ENCODE measurements at regions not wholly inside any gene's neighbourhood (a gene's known extent, or its start where the extent isn't known, plus 50 kb on each side); places are given as distances from the start of the nearest gene placed in this dataset.

DNA sequence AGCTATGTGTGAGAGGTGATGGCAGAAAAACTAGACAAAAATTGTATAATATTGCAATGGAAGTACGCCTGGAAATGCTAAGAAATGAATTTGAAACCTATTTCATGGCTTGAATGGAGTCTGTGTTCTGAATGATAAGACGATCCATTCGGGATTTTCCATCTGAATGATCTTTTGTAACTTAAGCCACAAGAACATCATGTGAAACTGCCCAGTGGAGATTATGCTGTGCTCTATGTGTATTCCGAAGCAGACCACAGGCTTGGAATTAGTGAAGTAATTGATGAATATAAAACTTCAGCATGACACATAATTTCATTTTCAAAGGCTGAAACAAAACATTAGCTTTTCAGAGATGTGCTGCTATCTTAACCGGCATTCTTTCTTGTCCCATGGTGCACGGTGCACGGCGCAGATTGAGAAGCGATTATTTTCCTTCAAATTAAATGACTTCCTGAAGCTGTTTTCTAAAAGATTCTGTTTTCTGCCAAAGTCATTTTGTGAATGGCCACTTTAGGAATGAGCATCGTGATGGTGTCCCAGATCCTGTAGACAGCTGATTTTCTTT lies 652.9 kb downstream of the PLA2G4A start:
- no peak for DNase-seq (ENCODE audit: low read depth)
- in situ Hi-C loops (cut with HindIII; ENCODE audit: low sequenced_read_pairs) = no loop called here
- H3K4me3 ChIP-seq (ENCODE audit: low read depth, low read length) = no peak overlapping the region
- no peak for TF ChIP-seq CTCF (IDR thresholded peaks at IDR 0.05; ENCODE audit: low read depth, low read length, missing control alignments)

GRCh38 chr1:187490266-187490665 lies 661.5 kb downstream of the PLA2G4A start:
- TF ChIP-seq CTCF (IDR thresholded peaks at IDR 0.05; ENCODE audit: low read depth, low read length, missing control alignments) = no peak
- no peak for DNase-seq (ENCODE audit: low read depth)
- no peak overlapping the region for H3K4me3 ChIP-seq (ENCODE audit: low read depth, low read length)
- in situ Hi-C loops (cut with HindIII; ENCODE audit: low sequenced_read_pairs) = no loop called here

GRCh38 chr1:187491082-187491720 lies 662.5 kb downstream of the PLA2G4A start:
- in situ Hi-C loops (cut with HindIII; ENCODE audit: low sequenced_read_pairs) = no loop called here
- TF ChIP-seq CTCF (IDR thresholded peaks at IDR 0.05; ENCODE audit: low read depth, low read length, missing control alignments) = no peak
- H3K4me3 ChIP-seq (ENCODE audit: low read depth, low read length) = no peak overlapping the region
- peak; percentile 42 for DNase-seq (ENCODE audit: low read depth)

- in situ Hi-C loops (cut with HindIII; ENCODE audit: low sequenced_read_pairs) = no loop called here
- no peak for DNase-seq (ENCODE audit: low read depth)
- no peak overlapping the region for H3K4me3 ChIP-seq (ENCODE audit: low read depth, low read length)
- no peak for TF ChIP-seq CTCF (IDR thresholded peaks at IDR 0.05; ENCODE audit: low read depth, low read length, missing control alignments)
Observed at GRCh38 chr1:187498028-187498427, 669.3 kb downstream of the PLA2G4A start.

GRCh38 chr1:187504779-187505178 lies 676.0 kb downstream of the PLA2G4A start:
- no peak for TF ChIP-seq CTCF (IDR thresholded peaks at IDR 0.05; ENCODE audit: low read depth, low read length, missing control alignments)
- no peak overlapping the region for H3K4me3 ChIP-seq (ENCODE audit: low read depth, low read length)
- in situ Hi-C loops (cut with HindIII; ENCODE audit: low sequenced_read_pairs) = no loop called here
- DNase-seq (ENCODE audit: low read depth) = no peak

DNA sequence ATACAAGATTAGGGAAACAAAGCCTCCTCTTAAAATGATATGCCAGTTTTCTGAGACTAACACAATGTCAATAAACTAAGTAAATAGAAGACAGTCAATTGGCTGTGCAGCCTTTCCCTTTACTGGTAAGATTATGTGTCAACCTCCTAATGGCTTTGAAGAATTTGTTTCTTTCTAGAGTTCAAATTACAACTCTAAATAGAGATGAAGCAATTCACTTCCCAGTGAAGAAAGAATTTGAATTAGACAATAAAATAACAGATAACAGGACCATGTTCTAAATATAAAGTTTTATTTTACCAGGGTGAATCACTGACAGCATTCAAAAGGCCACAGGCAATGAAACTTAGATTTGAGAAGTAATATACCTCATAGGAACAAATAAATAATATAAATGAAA lies 680.3 kb downstream of the PLA2G4A start:
- in situ Hi-C loops (cut with HindIII; ENCODE audit: low sequenced_read_pairs) = no loop called here
- H3K4me3 ChIP-seq (ENCODE audit: low read depth, low read length) = no peak overlapping the region
- TF ChIP-seq CTCF (IDR thresholded peaks at IDR 0.05; ENCODE audit: low read depth, low read length, missing control alignments) = no peak
- DNase-seq (ENCODE audit: low read depth) = no peak
